ENCODE measurements at regions not wholly inside any gene's neighbourhood (a gene's known extent, or its start where the extent isn't known, plus 50 kb on each side); places are given as distances from the start of the nearest gene placed in this dataset.

GRCh38 chr13:75055296-75055695 lies 426.7 kb downstream of the TBC1D4 start:
- TF ChIP-seq MAX (IDR thresholded peaks at IDR 0.05) (no peak), TCF12 (IDR thresholded peaks at IDR 0.05) (no peak), TCF12 (CRISPR knock-in tag; IDR thresholded peaks at IDR 0.05) (no peak), E2F2 (CRISPR knock-in tag; IDR thresholded peaks at IDR 0.05; ENCODE audit: borderline replicate concordance) (no peak), NR2C2 (CRISPR knock-in tag; IDR thresholded peaks at IDR 0.05; ENCODE audit: borderline replicate concordance) (no peak), SALL1 (CRISPR knock-in tag; IDR thresholded peaks at IDR 0.05) (no peak), ZFP91 (CRISPR knock-in tag; IDR thresholded peaks at IDR 0.05; ENCODE audit: borderline replicate concordance) (no peak), REST (IDR thresholded peaks at IDR 0.05; ENCODE audit: borderline replicate concordance in 1 of 2, low read depth in 1 of 2, low read length in 2 of 2) (no peak)
